ENCODE measurements at regions not wholly inside any gene's neighbourhood (a gene's known extent, or its start where the extent isn't known, plus 50 kb on each side); places are given as distances from the start of the nearest gene placed in this dataset.
"Not testable (repeated sequence)": the region's sequence is repeated elsewhere in the genome, so short reads cannot be mapped to it uniquely, and the experiment has no call there.

GRCh38 chr21:17189963-17190362, 322.9 kb upstream of the CXADR start:
- Histone ChIP-seq H3K27ac (ENCODE audit: low read depth, low read length) (no peak overlapping the region), H3K9ac (ENCODE audit: low read depth, low read length) (no peak overlapping the region), H3K4me3 (ENCODE audit: low read depth, low read length) (no peak overlapping the region), H3K4me1 (ENCODE audit: control insufficient read depth, insufficient read depth, low read length) (no peaks in the 10 kb centered on the region), H3K36me3 (ENCODE audit: control insufficient read depth, insufficient read depth, low read length) (no peaks in the 10 kb centered on the region), H3K27me3 (ENCODE audit: control insufficient read depth, insufficient read depth, low read length) (no peaks in the 10 kb centered on the region), H3K9me3 (ENCODE audit: control insufficient read depth, insufficient read depth, low read length) (peaks cover 15% of the 10 kb centered on the region; the same call in 1 of the 2 replicates)

- no peaks in the 10 kb centered on the region for H3K36me3 ChIP-seq (ENCODE audit: control insufficient read depth, insufficient read depth, low read length)
- H3K4me3 ChIP-seq (ENCODE audit: low read depth, low read length), result no peak overlapping the region
- peaks cover 15% of the 10 kb centered on the region; the same call in 1 of the 2 replicates for H3K9me3 ChIP-seq (ENCODE audit: control insufficient read depth, insufficient read depth, low read length)
- H3K9ac ChIP-seq (ENCODE audit: low read depth, low read length), result no peak overlapping the region
- H3K27ac ChIP-seq (ENCODE audit: low read depth, low read length), result no peak overlapping the region
- H3K4me1 ChIP-seq (ENCODE audit: control insufficient read depth, insufficient read depth, low read length), result no peaks in the 10 kb centered on the region; the same call in 1 of the 2 replicates
- H3K27me3 ChIP-seq (ENCODE audit: control insufficient read depth, insufficient read depth, low read length), result no peaks in the 10 kb centered on the region
Measured at GRCh38 chr21:17191346-17191993, 321.4 kb upstream of the CXADR start.

DNA sequence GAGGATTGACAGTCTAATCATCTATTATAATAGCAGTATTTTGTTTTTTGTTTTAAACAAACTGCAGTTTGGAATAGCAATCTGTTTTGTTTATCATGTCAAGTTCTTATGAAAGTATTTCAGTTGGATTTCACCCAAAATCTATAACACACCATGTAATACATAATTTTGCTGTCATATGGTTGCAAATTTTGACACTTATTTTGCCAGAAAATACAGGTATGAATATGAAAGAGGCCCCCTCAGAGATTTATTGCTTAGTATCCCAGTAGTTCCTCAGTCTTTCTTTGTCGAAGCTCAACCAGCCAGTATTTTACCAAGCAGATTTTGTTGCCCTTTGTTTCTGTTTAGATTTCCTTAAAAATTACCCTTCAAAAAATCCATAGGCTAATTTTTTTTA, 317.5 kb upstream of the CXADR start:
- Histone ChIP-seq H3K9me3 (ENCODE audit: control insufficient read depth, insufficient read depth, low read length) (peaks cover 15% of the 10 kb centered on the region; the same call in 1 of the 2 replicates), H3K9ac (ENCODE audit: low read depth, low read length) (no peak overlapping the region), H3K27ac (ENCODE audit: low read depth, low read length) (no peak overlapping the region), H3K27me3 (ENCODE audit: control insufficient read depth, insufficient read depth, low read length) (no peaks in the 10 kb centered on the region), H3K4me1 (ENCODE audit: control insufficient read depth, insufficient read depth, low read length) (no peaks in the 10 kb centered on the region; the same call in 1 of the 2 replicates), H3K36me3 (ENCODE audit: control insufficient read depth, insufficient read depth, low read length) (no peaks in the 10 kb centered on the region), H3K4me3 (ENCODE audit: low read depth, low read length) (no peak overlapping the region)

DNA sequence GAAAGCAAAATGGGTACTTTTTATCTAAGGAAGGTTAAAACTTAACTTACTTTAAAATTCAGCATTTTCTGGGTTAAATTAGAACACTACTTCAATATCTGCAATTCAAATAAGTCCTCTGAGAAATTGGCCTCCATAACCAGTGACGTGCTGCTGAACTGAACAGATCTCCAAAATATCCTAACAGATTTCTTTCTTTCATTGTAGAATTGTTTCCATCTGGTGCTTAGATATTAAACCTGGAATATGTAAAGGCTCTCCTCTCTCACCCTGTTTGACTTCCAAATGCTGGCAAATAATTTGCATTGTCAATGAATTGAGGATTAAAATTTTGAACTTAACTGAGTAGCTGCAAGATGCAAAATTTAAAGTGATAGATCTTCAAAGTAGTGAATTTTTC, 316.9 kb upstream of the CXADR start:
- Histone ChIP-seq H3K27ac (ENCODE audit: low read depth, low read length) (no peak overlapping the region), H3K9ac (ENCODE audit: low read depth, low read length) (no peak overlapping the region), H3K4me1 (ENCODE audit: control insufficient read depth, insufficient read depth, low read length) (no peaks in the 10 kb centered on the region; the same call in 1 of the 2 replicates), H3K27me3 (ENCODE audit: control insufficient read depth, insufficient read depth, low read length) (no peaks in the 10 kb centered on the region), H3K9me3 (ENCODE audit: control insufficient read depth, insufficient read depth, low read length) (peaks cover 12% of the 10 kb centered on the region; the same call in 1 of the 2 replicates), H3K36me3 (ENCODE audit: control insufficient read depth, insufficient read depth, low read length) (no peaks in the 10 kb centered on the region), H3K4me3 (ENCODE audit: low read depth, low read length) (no peak overlapping the region)

GRCh38 chr21:17196623-17197022, 316.2 kb upstream of the CXADR start:
- H3K9me3 ChIP-seq (ENCODE audit: control insufficient read depth, insufficient read depth, low read length), result peaks cover 5% of the 10 kb centered on the region; the same call in 1 of the 2 replicates
- no peaks in the 10 kb centered on the region for H3K27me3 ChIP-seq (ENCODE audit: control insufficient read depth, insufficient read depth, low read length)
- no peak overlapping the region for H3K9ac ChIP-seq (ENCODE audit: low read depth, low read length)
- no peak overlapping the region for H3K27ac ChIP-seq (ENCODE audit: low read depth, low read length)
- no peak overlapping the region for H3K4me3 ChIP-seq (ENCODE audit: low read depth, low read length)
- H3K4me1 ChIP-seq (ENCODE audit: control insufficient read depth, insufficient read depth, low read length), result no peaks in the 10 kb centered on the region; the same call in 1 of the 2 replicates
- no peaks in the 10 kb centered on the region for H3K36me3 ChIP-seq (ENCODE audit: control insufficient read depth, insufficient read depth, low read length)

DNA sequence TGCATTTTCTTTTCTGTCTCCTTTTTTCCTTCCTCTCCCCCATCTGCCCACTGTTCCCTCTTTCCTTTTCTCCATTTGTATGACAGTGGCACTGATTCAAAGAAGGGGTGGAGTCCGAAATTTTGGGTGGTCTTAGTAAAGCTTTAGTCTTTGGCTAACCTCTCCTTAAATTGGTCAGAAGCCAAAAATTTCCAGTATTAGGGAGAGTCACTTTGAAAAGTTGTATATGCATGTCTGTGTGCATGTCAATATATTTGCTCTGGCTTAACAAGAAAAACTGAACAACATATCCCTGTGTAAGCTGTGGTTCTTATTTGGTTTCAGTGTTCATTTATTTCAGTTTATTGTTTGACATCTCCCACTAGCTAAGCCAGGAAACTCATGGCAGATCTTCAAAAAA, 314.8 kb upstream of the CXADR start:
- H3K27ac ChIP-seq (ENCODE audit: low read depth, low read length), result no peak overlapping the region
- H3K4me1 ChIP-seq (ENCODE audit: control insufficient read depth, insufficient read depth, low read length), result no peaks in the 10 kb centered on the region; the same call in 1 of the 2 replicates
- no peak overlapping the region for H3K9ac ChIP-seq (ENCODE audit: low read depth, low read length)
- no peaks in the 10 kb centered on the region for H3K36me3 ChIP-seq (ENCODE audit: control insufficient read depth, insufficient read depth, low read length)
- H3K4me3 ChIP-seq (ENCODE audit: low read depth, low read length), result no peak overlapping the region
- H3K27me3 ChIP-seq (ENCODE audit: control insufficient read depth, insufficient read depth, low read length), result no peaks in the 10 kb centered on the region
- H3K9me3 ChIP-seq (ENCODE audit: control insufficient read depth, insufficient read depth, low read length), result 0 out of 2 replicates have a peak, but pooled peaks cover 3% of the 10 kb centered on the region

DNA sequence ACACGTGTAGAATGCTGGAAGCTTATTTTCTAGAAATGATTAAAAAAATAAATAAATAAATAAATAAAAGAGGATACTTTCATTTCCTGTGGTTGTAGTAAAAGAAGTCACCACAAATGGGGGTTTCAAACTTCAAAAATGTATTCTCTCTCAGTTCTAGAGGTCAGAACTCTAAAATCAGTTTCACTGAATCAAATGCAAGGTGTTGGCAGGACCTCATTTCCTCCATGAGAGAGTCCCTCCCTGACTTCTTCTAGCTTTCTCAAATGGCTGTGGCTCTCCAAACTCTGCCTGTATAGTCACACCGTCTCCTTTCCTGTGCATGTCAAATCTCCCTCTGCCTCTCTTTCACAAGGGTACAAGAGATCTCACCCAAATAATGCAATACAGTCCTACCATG, 312.6 kb upstream of the CXADR start:
- H3K27ac ChIP-seq (ENCODE audit: low read depth, low read length), result no peak overlapping the region
- H3K9ac ChIP-seq (ENCODE audit: low read depth, low read length), result no peak overlapping the region
- no peak overlapping the region for H3K4me3 ChIP-seq (ENCODE audit: low read depth, low read length)
- no peaks in the 10 kb centered on the region; the same call in 1 of the 2 replicates for H3K4me1 ChIP-seq (ENCODE audit: control insufficient read depth, insufficient read depth, low read length)
- H3K9me3 ChIP-seq (ENCODE audit: control insufficient read depth, insufficient read depth, low read length), result no peaks in the 10 kb centered on the region
- H3K27me3 ChIP-seq (ENCODE audit: control insufficient read depth, insufficient read depth, low read length), result no peaks in the 10 kb centered on the region
- no peaks in the 10 kb centered on the region for H3K36me3 ChIP-seq (ENCODE audit: control insufficient read depth, insufficient read depth, low read length)

GRCh38 chr21:17201741-17202260, 311.0 kb upstream of the CXADR start:
- Histone ChIP-seq H3K9ac (ENCODE audit: low read depth, low read length) (no peak overlapping the region), H3K27ac (ENCODE audit: low read depth, low read length) (no peak overlapping the region), H3K4me1 (ENCODE audit: control insufficient read depth, insufficient read depth, low read length) (no peaks in the 10 kb centered on the region), H3K4me3 (ENCODE audit: low read depth, low read length) (no peak overlapping the region), H3K36me3 (ENCODE audit: control insufficient read depth, insufficient read depth, low read length) (no peaks in the 10 kb centered on the region), H3K27me3 (ENCODE audit: control insufficient read depth, insufficient read depth, low read length) (no peaks in the 10 kb centered on the region), H3K9me3 (ENCODE audit: control insufficient read depth, insufficient read depth, low read length) (no peaks in the 10 kb centered on the region)

DNA sequence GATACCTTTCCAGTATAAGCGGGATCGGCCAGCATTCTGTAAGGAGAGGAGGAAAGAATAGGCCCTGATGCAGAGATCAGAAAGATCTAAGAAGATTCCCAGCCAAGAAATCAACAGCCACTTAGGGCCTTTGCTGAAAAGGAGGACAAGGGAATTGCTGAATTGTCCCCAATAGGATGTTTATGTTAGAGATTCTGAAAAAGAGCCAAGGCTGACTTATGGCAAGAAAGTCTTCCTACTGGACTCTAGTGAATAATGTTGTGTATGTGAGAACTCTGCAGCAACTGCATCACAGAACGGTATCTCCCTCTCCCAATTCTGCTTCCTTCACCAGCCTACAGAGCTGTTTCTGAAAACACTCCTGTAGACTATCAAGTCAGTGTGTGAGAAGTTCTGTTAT, 298.0 kb upstream of the CXADR start:
- no peak overlapping the region for H3K27ac ChIP-seq (ENCODE audit: low read depth, low read length)
- H3K27me3 ChIP-seq (ENCODE audit: control insufficient read depth, insufficient read depth, low read length), result no peaks in the 10 kb centered on the region
- H3K9ac ChIP-seq (ENCODE audit: low read depth, low read length), result no peak overlapping the region
- H3K9me3 ChIP-seq (ENCODE audit: control insufficient read depth, insufficient read depth, low read length), result peaks cover 4% of the 10 kb centered on the region
- no peaks in the 10 kb centered on the region for H3K36me3 ChIP-seq (ENCODE audit: control insufficient read depth, insufficient read depth, low read length)
- H3K4me1 ChIP-seq (ENCODE audit: control insufficient read depth, insufficient read depth, low read length), result peaks cover 4% of the 10 kb centered on the region; the same call in 1 of the 2 replicates
- H3K4me3 ChIP-seq (ENCODE audit: low read depth, low read length), result no peak overlapping the region

GRCh38 chr21:17219050-17219449, 293.8 kb upstream of the CXADR start:
- H3K27me3 ChIP-seq (ENCODE audit: control insufficient read depth, insufficient read depth, low read length); H3K36me3 ChIP-seq (ENCODE audit: control insufficient read depth, insufficient read depth, low read length); H3K4me1 ChIP-seq (ENCODE audit: control insufficient read depth, insufficient read depth, low read length); H3K4me3 ChIP-seq (ENCODE audit: low read depth, low read length); H3K27ac ChIP-seq (ENCODE audit: low read depth, low read length); H3K9ac ChIP-seq (ENCODE audit: low read depth, low read length); H3K9me3 ChIP-seq (ENCODE audit: control insufficient read depth, insufficient read depth, low read length): not testable (repeated sequence)

DNA sequence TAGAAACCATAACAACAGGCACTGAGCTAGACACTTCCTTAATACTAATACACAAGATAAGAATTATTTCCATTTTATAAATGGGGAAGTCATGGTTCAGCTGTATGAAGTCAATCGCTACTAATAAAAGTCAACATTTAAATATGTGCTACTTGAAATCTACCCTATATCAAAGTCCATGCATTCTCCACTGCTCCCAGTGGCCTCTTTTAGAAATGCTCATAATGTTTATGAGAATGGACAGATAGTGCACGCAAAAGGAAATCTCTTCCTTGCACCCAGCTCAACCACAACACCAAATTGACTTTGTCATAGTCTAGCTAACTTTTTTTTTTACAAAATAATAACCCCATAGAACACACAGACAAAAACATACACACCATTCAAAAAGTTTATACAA, 281.7 kb upstream of the CXADR start:
- Histone ChIP-seq H3K27me3 (ENCODE audit: control insufficient read depth, insufficient read depth, low read length) (no peaks in the 10 kb centered on the region), H3K4me1 (ENCODE audit: control insufficient read depth, insufficient read depth, low read length) (no peaks in the 10 kb centered on the region), H3K27ac (ENCODE audit: low read depth, low read length) (no peak overlapping the region), H3K4me3 (ENCODE audit: low read depth, low read length) (no peak overlapping the region), H3K9me3 (ENCODE audit: control insufficient read depth, insufficient read depth, low read length) (no peaks in the 10 kb centered on the region), H3K36me3 (ENCODE audit: control insufficient read depth, insufficient read depth, low read length) (no peaks in the 10 kb centered on the region), H3K9ac (ENCODE audit: low read depth, low read length) (no peak overlapping the region)
